GM23248 (cell line): ENCODE measurements at regions not wholly inside any gene's neighbourhood (a gene's known extent, or its start where the extent isn't known, plus 50 kb on each side); places are given as distances from the start of the nearest gene placed in this dataset.

Experiments
- EZH2 ChIP-seq: fragments of 200-600 bp; sonication (generic); IDR thresholded peaks from 2 replicates; pipeline ENCODE4 v1.6.1; 2018; ENCODE audit warnings: antibody characterized with exemption, mild to moderate bottlenecking; ENCODE audit not compliant: insufficient read depth, poor library complexity, severe bottlenecking
- EZH2phosphoT487 ChIP-seq: fragments of 200-600 bp; sonication (generic); IDR thresholded peaks from 2 replicates; pipeline ENCODE4 v1.6.1; 2018; ENCODE audit warnings: antibody characterized with exemption, moderate library complexity, mild to moderate bottlenecking, low read depth; ENCODE audit not compliant: insufficient read depth

DNA sequence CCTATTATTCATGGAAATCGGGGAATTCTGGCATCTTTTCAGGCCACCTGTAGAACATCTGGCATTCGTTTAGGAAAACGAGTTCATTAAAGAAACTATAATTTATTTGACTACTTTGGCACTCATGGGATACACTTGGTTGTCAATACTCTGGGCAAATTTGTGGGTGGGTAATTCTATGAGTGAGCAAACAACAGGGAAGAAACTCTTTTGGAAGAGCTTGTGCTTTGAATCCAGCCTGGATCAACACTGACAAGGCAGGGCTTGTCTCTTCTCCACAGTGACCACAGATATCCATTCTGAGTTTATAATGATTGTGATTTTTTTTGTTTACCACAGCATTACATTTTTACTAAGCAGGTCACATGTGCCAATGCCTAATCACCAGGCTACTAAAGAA, 394.7 kb downstream of the THBS2 start:
- TF ChIP-seq EZH2 (no peak), EZH2phosphoT487 (no peak)
